ENCODE measurements at regions not wholly inside any gene's neighbourhood (a gene's known extent, or its start where the extent isn't known, plus 50 kb on each side); places are given as distances from the start of the nearest gene placed in this dataset.

DNA sequence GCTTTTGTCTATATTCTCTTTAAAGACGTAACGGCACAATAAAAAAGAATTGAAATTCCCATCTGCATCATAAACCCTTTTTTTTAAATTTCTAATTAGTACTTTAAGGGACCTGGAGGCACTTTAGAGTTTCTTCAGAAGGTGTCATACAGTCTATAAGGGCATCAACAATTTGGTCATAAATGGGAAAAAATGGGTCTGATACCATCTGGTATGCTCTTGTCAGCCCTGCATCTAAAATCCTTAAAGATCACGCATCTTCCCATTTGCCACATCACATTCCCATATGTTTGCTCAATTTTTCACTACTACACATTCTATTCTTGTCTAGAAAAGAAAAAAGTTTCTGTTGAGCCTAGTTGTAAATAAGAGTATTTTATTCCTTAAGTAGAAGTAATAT lies 53.8 kb downstream of the COX7C start:
- Mint-ChIP-seq H3K4me1 (ENCODE audit: unreplicated experiment) (no peaks in the 10 kb centered on the region), H3K4me3 (ENCODE audit: unreplicated experiment) (no peak overlapping the region), H3K36me3 (ENCODE audit: unreplicated experiment) (no peaks in the 10 kb centered on the region), H3K27ac (ENCODE audit: unreplicated experiment) (no peak overlapping the region), H3K9me3 (ENCODE audit: unreplicated experiment) (no peaks in the 10 kb centered on the region), H3K27me3 (ENCODE audit: unreplicated experiment) (peaks cover 36% of the 10 kb centered on the region)
- no peak for TF ChIP-seq CTCF (IDR thresholded peaks at IDR 0.05)
- no peak for DNase-seq (ENCODE audit: extremely low spot score, unreplicated experiment)

DNA sequence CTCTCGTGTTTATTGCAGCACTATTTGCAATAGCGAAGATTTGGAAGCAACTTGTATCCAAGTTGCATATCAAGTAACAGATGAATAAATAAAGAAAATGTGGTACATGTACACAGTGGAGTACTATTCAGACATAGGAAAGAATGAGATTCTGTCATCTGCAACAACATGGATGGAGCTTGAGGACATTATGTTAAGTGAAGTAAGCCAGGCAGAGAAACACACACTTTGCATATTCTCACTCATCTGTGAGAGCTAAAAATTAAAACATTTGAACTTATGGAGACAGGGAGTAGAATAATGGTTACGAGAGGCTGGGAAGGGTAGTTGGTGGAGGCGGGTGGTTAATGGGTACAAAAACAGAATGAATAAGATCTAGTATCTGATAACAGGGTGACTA lies 56.3 kb downstream of the COX7C start:
- Mint-ChIP-seq H3K27me3 (ENCODE audit: unreplicated experiment) (peaks cover 31% of the 10 kb centered on the region), H3K4me3 (ENCODE audit: unreplicated experiment) (no peak overlapping the region), H3K9me3 (ENCODE audit: unreplicated experiment) (no peaks in the 10 kb centered on the region), H3K4me1 (ENCODE audit: unreplicated experiment) (no peaks in the 10 kb centered on the region), H3K27ac (ENCODE audit: unreplicated experiment) (no peak overlapping the region), H3K36me3 (ENCODE audit: unreplicated experiment) (no peaks in the 10 kb centered on the region)
- TF ChIP-seq CTCF (IDR thresholded peaks at IDR 0.05) = no peak
- DNase-seq (ENCODE audit: extremely low spot score, unreplicated experiment) = no peak

GRCh38 chr5:86675311-86675710 lies 57.6 kb downstream of the COX7C start:
- Mint-ChIP-seq H3K27ac (ENCODE audit: unreplicated experiment) (no peak overlapping the region), H3K4me1 (ENCODE audit: unreplicated experiment) (peaks cover 6% of the 10 kb centered on the region), H3K27me3 (ENCODE audit: unreplicated experiment) (peaks cover 29% of the 10 kb centered on the region), H3K36me3 (ENCODE audit: unreplicated experiment) (no peaks in the 10 kb centered on the region), H3K9me3 (ENCODE audit: unreplicated experiment) (no peaks in the 10 kb centered on the region), H3K4me3 (ENCODE audit: unreplicated experiment) (no peak overlapping the region)
- no peak for DNase-seq (ENCODE audit: extremely low spot score, unreplicated experiment)
- TF ChIP-seq CTCF (IDR thresholded peaks at IDR 0.05) = no peak

- Mint-ChIP-seq H3K27me3 (ENCODE audit: unreplicated experiment) (peaks cover 21% of the 10 kb centered on the region), H3K9me3 (ENCODE audit: unreplicated experiment) (no peaks in the 10 kb centered on the region), H3K4me3 (ENCODE audit: unreplicated experiment) (no peak overlapping the region), H3K27ac (ENCODE audit: unreplicated experiment) (peak overlapping the region; percentile 39), H3K36me3 (ENCODE audit: unreplicated experiment) (no peaks in the 10 kb centered on the region), H3K4me1 (ENCODE audit: unreplicated experiment) (peaks cover 6% of the 10 kb centered on the region)
- peak; percentile 63 for TF ChIP-seq CTCF (IDR thresholded peaks at IDR 0.05)
- DNase-seq (ENCODE audit: extremely low spot score, unreplicated experiment) = no peak
Observed at GRCh38 chr5:86679529-86679928, 61.8 kb downstream of the COX7C start.

GRCh38 chr5:86679949-86680348 lies 62.2 kb downstream of the COX7C start:
- Mint-ChIP-seq H3K36me3 (ENCODE audit: unreplicated experiment) (no peaks in the 10 kb centered on the region), H3K27me3 (ENCODE audit: unreplicated experiment) (peaks cover 21% of the 10 kb centered on the region), H3K27ac (ENCODE audit: unreplicated experiment) (peak overlapping the region; percentile 39), H3K9me3 (ENCODE audit: unreplicated experiment) (no peaks in the 10 kb centered on the region), H3K4me1 (ENCODE audit: unreplicated experiment) (peaks cover 6% of the 10 kb centered on the region), H3K4me3 (ENCODE audit: unreplicated experiment) (no peak overlapping the region)
- no peak for DNase-seq (ENCODE audit: extremely low spot score, unreplicated experiment)
- TF ChIP-seq CTCF (IDR thresholded peaks at IDR 0.05) = no peak
